ENCODE measurements at regions not wholly inside any gene's neighbourhood (a gene's known extent, or its start where the extent isn't known, plus 50 kb on each side); places are given as distances from the start of the nearest gene placed in this dataset.
"Not testable (repeated sequence)": the region's sequence is repeated elsewhere in the genome, so short reads cannot be mapped to it uniquely, and the experiment has no call there.

DNA sequence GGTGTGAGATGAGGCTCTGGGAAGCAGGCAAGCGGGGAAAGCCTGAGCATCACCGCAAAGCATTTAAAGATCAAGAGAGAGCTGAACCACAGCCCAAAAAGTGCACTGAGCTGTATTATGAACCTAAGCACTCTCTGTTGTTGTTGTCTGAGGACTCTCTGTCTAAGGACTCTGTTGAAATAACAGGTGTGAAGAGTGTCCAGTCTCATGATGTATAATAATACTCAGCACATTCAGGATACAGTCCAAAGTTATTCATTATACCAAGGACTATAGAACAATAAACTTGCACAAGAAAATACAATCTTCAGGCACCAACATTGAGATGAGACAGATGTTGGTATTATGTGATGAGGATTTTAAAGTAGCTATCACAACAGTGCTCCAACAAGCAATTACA, 71.8 kb upstream of the CTSV start:
- no peak overlapping the region for H3K4me3 ChIP-seq (ENCODE audit: low read depth, low read length)
- CTCF ChIA-PET = interaction anchor here (1.8 kb wide), 1 partner anchor 254 kb away, joined by 5 read pairs; no protein-coding TSS in a partner anchor
- DNase-seq (ENCODE audit: low read depth, low spot score) = no peak
- POLR2A ChIA-PET = no interaction called here
- TF ChIP-seq, protein P1, sequence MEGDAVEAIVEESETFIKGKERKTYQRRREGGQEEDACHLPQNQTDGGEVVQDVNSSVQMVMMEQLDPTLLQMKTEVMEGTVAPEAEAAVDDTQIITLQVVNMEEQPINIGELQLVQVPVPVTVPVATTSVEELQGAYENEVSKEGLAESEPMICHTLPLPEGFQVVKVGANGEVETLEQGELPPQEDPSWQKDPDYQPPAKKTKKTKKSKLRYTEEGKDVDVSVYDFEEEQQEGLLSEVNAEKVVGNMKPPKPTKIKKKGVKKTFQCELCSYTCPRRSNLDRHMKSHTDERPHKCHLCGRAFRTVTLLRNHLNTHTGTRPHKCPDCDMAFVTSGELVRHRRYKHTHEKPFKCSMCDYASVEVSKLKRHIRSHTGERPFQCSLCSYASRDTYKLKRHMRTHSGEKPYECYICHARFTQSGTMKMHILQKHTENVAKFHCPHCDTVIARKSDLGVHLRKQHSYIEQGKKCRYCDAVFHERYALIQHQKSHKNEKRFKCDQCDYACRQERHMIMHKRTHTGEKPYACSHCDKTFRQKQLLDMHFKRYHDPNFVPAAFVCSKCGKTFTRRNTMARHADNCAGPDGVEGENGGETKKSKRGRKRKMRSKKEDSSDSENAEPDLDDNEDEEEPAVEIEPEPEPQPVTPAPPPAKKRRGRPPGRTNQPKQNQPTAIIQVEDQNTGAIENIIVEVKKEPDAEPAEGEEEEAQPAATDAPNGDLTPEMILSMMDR (IDR thresholded peaks at IDR 0.05; ENCODE audit: insufficient read depth, low read length, missing control alignments) = no peak

DNA sequence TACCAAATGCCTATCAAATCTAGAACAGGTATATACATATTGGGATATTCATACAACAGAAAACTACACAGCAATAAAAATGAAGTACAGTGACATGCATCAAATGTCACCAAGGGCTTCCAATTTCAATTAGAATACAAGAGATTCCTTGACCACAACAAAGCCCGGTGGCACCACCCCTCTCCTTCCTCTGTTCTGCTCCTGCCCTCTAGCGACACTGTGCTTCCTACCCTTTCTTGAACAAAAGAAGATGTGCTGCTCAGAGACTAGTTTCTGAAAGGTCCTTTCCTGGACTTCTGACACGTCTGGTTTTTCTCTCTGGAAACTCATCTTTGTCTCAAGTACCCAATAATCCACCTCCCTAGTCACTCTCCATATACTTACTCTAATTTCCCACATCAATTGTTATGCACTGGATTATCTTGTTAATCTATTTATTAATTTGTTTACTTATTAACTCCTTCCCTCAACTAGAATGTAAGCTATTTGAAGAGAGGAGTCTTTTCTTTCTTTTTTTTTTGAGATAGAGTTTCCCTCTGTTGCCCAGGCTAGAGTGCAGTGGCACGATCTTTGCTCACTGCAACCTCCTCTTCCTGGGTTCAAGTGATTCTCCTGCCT, 70.4 kb upstream of the CTSV start:
- TF ChIP-seq, protein P1 (IDR thresholded peaks at IDR 0.05; ENCODE audit: insufficient read depth, low read length, missing control alignments) = peak; percentile 40
- H3K4me3 ChIP-seq (ENCODE audit: low read depth, low read length) = no peak overlapping the region
- ChIA-PET CTCF (interaction anchor here (0.9 kb wide), 1 partner anchor 253 kb away, joined by 7 read pairs; no protein-coding TSS in a partner anchor), POLR2A (no interaction called here)
- DNase-seq (ENCODE audit: low read depth, low spot score) = no peak

DNA sequence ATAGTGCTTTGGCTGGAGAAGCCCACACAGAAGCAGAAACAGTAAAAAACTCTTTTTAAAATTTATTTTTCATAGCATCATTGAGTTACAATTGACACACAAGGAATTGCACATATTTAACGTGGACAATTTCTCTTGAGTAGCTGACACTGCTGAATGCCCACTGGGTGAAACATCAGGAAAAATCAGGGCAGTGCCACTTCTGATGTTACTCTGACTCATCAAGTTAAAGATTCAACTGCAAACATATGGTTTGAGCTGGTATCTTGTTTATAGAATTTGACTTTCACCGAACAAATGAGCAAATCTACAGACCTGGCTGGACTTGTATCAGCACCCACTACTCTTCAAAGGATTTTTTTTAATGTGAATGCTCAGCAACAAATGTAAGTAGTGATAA, 66.3 kb upstream of the CTSV start:
- H3K4me3 ChIP-seq (ENCODE audit: low read depth, low read length); POLR2A ChIA-PET; DNase-seq (ENCODE audit: low read depth, low spot score); CTCF ChIA-PET: not testable (repeated sequence)

DNA sequence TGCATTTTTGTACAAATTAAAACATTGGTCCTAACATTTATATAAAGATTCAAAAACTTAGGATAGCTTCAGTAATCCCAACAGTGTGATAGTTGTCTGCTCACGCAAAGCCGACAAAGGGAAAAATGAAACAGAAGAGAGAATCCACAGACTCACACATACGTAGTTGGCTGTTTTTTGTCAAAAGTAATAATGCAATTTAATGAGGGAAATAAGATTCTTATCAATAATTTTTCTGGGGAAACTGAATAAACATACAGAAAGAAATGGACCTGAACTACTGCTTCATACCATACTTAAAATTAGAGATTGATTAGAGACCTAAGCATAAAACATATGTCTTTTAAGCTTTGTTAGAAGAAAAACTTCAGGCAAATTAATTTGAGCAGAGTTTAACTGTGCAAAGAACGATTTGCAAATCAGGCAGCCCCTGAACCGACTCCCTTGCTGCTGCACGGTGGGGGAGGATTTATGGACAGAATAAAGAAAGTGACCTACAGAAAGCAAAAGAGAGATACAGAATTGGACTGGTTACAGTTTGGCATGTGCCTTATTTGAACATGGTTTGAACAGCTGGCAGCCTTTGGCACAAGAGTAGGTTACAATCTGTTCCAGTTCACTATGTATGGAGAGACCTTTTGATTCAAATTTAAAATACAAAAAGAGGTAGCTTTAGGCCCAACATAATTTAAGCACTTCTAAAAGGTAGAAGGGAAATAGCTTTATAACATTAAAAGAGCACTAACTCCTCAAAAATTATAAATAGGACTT, 64.9 kb upstream of the CTSV start:
- POLR2A ChIA-PET; DNase-seq (ENCODE audit: low read depth, low spot score); H3K4me3 ChIP-seq (ENCODE audit: low read depth, low read length): not testable (repeated sequence)
- CTCF ChIA-PET = interaction anchor here (1.0 kb wide), 1 partner anchor 247 kb away, joined by 3 read pairs; no protein-coding TSS in a partner anchor

DNA sequence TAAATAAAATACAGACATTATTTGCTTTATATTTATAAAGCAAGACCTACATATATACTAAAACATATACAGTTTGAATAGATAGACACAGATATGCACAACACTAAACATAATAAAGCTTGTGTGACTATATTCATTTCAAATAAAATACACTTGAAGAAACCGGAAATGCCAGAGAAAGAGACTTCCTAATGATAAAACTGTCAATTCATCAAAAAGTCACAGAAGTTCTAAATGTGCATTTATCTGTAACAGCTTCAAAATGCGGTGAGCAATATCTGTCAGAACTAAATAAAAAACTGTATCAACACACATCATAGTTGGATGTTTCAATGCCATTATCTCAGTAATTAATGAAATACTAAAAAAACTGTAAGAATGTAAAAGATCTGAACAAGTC, 60.6 kb upstream of the CTSV start:
- POLR2A ChIA-PET; CTCF ChIA-PET; H3K4me3 ChIP-seq (ENCODE audit: low read depth, low read length); DNase-seq (ENCODE audit: low read depth, low spot score): not testable (repeated sequence)

DNA sequence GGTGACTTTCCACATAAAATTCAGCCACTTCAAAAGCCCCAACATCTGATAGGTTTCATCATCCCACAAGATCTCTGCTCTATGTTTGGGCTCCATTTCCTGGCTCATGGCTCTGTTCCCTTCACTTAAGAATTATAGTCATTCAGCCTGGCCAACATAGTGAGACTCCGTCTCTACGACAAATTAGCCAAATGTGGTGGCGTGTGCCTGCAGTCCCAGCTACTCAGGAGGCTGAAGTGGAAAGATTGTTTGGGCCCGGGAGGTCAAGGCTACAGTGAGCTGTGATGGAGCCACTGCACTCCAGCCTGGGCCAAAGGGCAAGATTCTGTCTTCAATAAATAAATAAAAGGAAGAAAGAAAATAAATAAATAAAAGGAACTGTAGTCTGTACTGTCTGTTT, 57.9 kb upstream of the CTSV start:
- TF ChIP-seq, protein P1 (IDR thresholded peaks at IDR 0.05; ENCODE audit: insufficient read depth, low read length, missing control alignments) = no peak
- no peak for DNase-seq (ENCODE audit: low read depth, low spot score)
- POLR2A ChIA-PET = no interaction called here
- no peak overlapping the region for H3K4me3 ChIP-seq (ENCODE audit: low read depth, low read length)
- CTCF ChIA-PET = no interaction called here

DNA sequence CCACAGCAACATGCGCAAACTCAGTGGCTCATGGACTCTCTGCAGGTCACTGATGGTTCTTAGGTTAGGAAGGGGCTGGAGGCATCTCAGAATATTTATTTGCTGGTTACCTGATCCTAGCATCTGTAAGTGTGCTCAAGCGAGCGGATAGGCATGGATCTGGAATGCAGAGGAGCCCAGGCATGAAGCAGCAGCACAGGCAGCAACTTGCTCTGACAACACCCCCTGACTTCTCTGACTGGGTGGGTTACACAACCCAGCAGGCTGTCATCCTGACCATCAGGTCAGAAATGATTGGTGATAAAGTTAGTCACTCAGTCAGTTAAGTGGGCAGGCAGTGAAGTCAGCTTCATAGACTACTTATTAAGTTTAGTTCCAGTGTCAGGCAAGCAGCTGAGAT, 50.4 kb upstream of the CTSV start:
- H3K4me3 ChIP-seq (ENCODE audit: low read depth, low read length); CTCF ChIA-PET; DNase-seq (ENCODE audit: low read depth, low spot score); POLR2A ChIA-PET: not testable (repeated sequence)

Data from AG04449 (cell line).